ENCODE measurements at regions not wholly inside any gene's neighbourhood (a gene's known extent, or its start where the extent isn't known, plus 50 kb on each side); places are given as distances from the start of the nearest gene placed in this dataset.

DNA sequence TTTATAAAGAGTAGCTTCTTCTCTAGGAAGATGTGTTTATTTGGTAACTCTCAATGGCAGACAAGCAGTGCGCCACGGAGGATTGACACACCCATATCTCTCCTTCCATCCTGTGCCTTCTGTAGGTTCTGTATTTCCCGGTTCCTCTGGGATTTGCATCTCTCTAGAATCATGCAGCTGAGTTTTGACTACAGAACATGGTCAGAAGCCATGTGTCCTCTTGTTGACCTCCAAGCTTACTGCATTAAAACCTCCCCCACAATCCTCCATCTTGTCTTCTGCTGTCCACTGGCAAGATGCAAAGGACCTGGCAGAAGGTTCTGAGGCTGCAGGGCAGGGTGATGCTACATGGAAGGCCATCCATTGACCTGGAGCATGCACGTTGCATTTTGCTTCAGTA is 482.0 kb downstream of the DMRT2 start:
- Histone ChIP-seq H3K9ac (ENCODE audit: insufficient read length, low read depth) (no peak overlapping the region), H3K36me3 (ENCODE audit: insufficient read depth, insufficient read length, low read length) (no peaks in the 10 kb centered on the region), H3K4me3 (ENCODE audit: insufficient read length, low read depth) (no peak overlapping the region), H3K4me1 (ENCODE audit: insufficient read depth, insufficient read length) (no peaks in the 10 kb centered on the region), H3K27me3 (ENCODE audit: insufficient read depth, insufficient read length) (no peaks in the 10 kb centered on the region), H3K9me3 (ENCODE audit: insufficient read depth, low read length) (no peaks in the 10 kb centered on the region)
- no peak for TF ChIP-seq ZNF274 (IDR thresholded peaks at IDR 0.05; ENCODE audit: low read depth, low read length)
- no peak for TF ChIP-seq YY1 (IDR thresholded peaks at IDR 0.05; ENCODE audit: insufficient read depth, insufficient read length)
- no peak for TF ChIP-seq SUZ12 (IDR thresholded peaks at IDR 0.05; ENCODE audit: extremely low read depth, insufficient read depth, insufficient read length)
- DNase-seq (ENCODE audit: low read depth, low spot score), result no peak

GRCh38 chr9:1535051-1535450 is 480.1 kb upstream of the SMARCA2 start:
- H3K4me3 ChIP-seq (ENCODE audit: insufficient read length, low read depth), result no peak overlapping the region
- no peaks in the 10 kb centered on the region for H3K27me3 ChIP-seq (ENCODE audit: insufficient read depth, insufficient read length)
- no peak for DNase-seq (ENCODE audit: low read depth, low spot score)
- TF ChIP-seq YY1 (IDR thresholded peaks at IDR 0.05; ENCODE audit: insufficient read depth, insufficient read length), result no peak
- no peaks in the 10 kb centered on the region for H3K4me1 ChIP-seq (ENCODE audit: insufficient read depth, insufficient read length)
- no peaks in the 10 kb centered on the region for H3K36me3 ChIP-seq (ENCODE audit: insufficient read depth, insufficient read length, low read length)
- H3K9me3 ChIP-seq (ENCODE audit: insufficient read depth, low read length), result no peaks in the 10 kb centered on the region
- no peak overlapping the region for H3K9ac ChIP-seq (ENCODE audit: insufficient read length, low read depth)

DNA sequence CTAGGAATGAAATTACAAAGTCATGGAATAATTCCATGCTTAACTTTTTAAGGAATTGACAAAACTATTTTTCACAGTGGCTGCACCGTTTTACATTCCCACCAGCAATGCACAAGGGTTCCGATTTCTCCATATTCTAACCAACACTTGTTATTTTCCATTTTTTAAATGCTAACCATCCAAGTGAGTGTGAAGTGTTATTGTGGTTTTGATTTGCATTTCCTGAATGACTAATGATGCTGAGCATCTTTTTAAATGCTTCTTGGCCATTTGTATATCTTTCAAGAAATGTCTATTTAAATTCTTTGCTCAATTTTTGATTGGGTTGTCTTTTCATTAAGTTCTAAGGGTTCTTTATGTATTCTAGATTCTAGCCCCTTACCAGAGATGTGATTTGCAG is 479.5 kb upstream of the SMARCA2 start:
- Histone ChIP-seq H3K9me3 (ENCODE audit: insufficient read depth, low read length) (no peaks in the 10 kb centered on the region), H3K4me1 (ENCODE audit: insufficient read depth, insufficient read length) (no peaks in the 10 kb centered on the region), H3K4me3 (ENCODE audit: insufficient read length, low read depth) (no peak overlapping the region), H3K36me3 (ENCODE audit: insufficient read depth, insufficient read length, low read length) (no peaks in the 10 kb centered on the region), H3K27me3 (ENCODE audit: insufficient read depth, insufficient read length) (no peaks in the 10 kb centered on the region), H3K9ac (ENCODE audit: insufficient read length, low read depth) (no peak overlapping the region)
- TF ChIP-seq ZNF274 (IDR thresholded peaks at IDR 0.05; ENCODE audit: low read depth, low read length) (no peak), SUZ12 (IDR thresholded peaks at IDR 0.05; ENCODE audit: extremely low read depth, insufficient read depth, insufficient read length) (no peak), YY1 (IDR thresholded peaks at IDR 0.05; ENCODE audit: insufficient read depth, insufficient read length) (no peak)
- DNase-seq (ENCODE audit: low read depth, low spot score), result no peak

GRCh38 chr9:1536522-1537170 is 478.5 kb upstream of the SMARCA2 start:
- no peak overlapping the region for H3K9ac ChIP-seq (ENCODE audit: insufficient read length, low read depth)
- no peak overlapping the region for H3K4me3 ChIP-seq (ENCODE audit: insufficient read length, low read depth)
- no peaks in the 10 kb centered on the region for H3K9me3 ChIP-seq (ENCODE audit: insufficient read depth, low read length)
- TF ChIP-seq SUZ12 (IDR thresholded peaks at IDR 0.05; ENCODE audit: extremely low read depth, insufficient read depth, insufficient read length) (no peak), YY1 (IDR thresholded peaks at IDR 0.05; ENCODE audit: insufficient read depth, insufficient read length) (no peak), ZNF274 (IDR thresholded peaks at IDR 0.05; ENCODE audit: low read depth, low read length) (no peak)
- H3K4me1 ChIP-seq (ENCODE audit: insufficient read depth, insufficient read length), result no peaks in the 10 kb centered on the region
- DNase-seq (ENCODE audit: low read depth, low spot score), result no peak
- H3K36me3 ChIP-seq (ENCODE audit: insufficient read depth, insufficient read length, low read length), result no peaks in the 10 kb centered on the region
- H3K27me3 ChIP-seq (ENCODE audit: insufficient read depth, insufficient read length), result no peaks in the 10 kb centered on the region

DNA sequence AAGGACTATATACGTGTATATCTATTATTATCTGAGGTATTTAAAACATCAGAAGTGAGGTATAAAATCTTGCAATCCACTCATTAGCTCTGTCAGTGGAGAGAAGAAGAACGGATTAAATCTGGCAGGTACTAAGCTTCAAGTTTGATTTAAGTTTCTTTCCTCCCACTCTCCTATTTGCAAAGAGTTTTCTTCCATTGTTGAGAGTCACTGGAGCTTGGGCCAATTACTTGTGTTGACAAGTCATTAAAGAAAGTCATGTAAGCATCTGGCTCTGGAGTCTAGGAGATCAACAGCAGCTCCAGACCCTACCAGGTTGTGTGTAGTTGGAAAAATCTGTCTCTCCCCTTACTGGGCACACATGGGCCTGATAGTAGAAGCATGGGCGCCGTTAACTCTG is 476.8 kb upstream of the SMARCA2 start:
- H3K4me3 ChIP-seq (ENCODE audit: insufficient read length, low read depth), result no peak overlapping the region
- no peaks in the 10 kb centered on the region for H3K9me3 ChIP-seq (ENCODE audit: insufficient read depth, low read length)
- DNase-seq (ENCODE audit: low read depth, low spot score), result no peak
- no peaks in the 10 kb centered on the region for H3K27me3 ChIP-seq (ENCODE audit: insufficient read depth, insufficient read length)
- no peak for TF ChIP-seq ZNF274 (IDR thresholded peaks at IDR 0.05; ENCODE audit: low read depth, low read length)
- TF ChIP-seq YY1 (IDR thresholded peaks at IDR 0.05; ENCODE audit: insufficient read depth, insufficient read length), result no peak
- TF ChIP-seq SUZ12 (IDR thresholded peaks at IDR 0.05; ENCODE audit: extremely low read depth, insufficient read depth, insufficient read length), result no peak
- H3K36me3 ChIP-seq (ENCODE audit: insufficient read depth, insufficient read length, low read length), result no peaks in the 10 kb centered on the region
- H3K9ac ChIP-seq (ENCODE audit: insufficient read length, low read depth), result no peak overlapping the region
- H3K4me1 ChIP-seq (ENCODE audit: insufficient read depth, insufficient read length), result no peaks in the 10 kb centered on the region

DNA sequence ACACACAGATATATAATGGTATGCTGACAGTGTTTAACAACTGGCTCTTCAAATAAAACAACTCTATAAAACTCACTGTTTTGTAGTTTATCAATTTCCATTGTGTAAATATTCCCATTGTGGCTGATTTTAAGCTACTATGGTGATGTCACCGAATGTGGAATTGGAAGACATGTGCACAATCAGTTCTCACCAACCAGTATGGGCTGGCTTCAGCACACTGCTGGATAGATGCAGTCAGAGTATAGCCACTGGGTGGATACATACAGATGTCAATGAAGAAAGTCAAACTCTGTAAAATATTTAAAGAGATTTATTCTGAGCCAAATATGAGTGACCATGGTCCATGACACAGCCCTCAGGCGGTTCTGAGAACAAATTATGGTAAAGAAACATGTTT is 475.9 kb upstream of the SMARCA2 start:
- H3K9me3 ChIP-seq (ENCODE audit: insufficient read depth, low read length), result no peaks in the 10 kb centered on the region
- no peaks in the 10 kb centered on the region for H3K4me1 ChIP-seq (ENCODE audit: insufficient read depth, insufficient read length)
- H3K4me3 ChIP-seq (ENCODE audit: insufficient read length, low read depth), result no peak overlapping the region
- no peaks in the 10 kb centered on the region for H3K36me3 ChIP-seq (ENCODE audit: insufficient read depth, insufficient read length, low read length)
- DNase-seq (ENCODE audit: low read depth, low spot score), result no peak
- no peak for TF ChIP-seq SUZ12 (IDR thresholded peaks at IDR 0.05; ENCODE audit: extremely low read depth, insufficient read depth, insufficient read length)
- no peak for TF ChIP-seq ZNF274 (IDR thresholded peaks at IDR 0.05; ENCODE audit: low read depth, low read length)
- no peak for TF ChIP-seq YY1 (IDR thresholded peaks at IDR 0.05; ENCODE audit: insufficient read depth, insufficient read length)
- H3K9ac ChIP-seq (ENCODE audit: insufficient read length, low read depth), result no peak overlapping the region
- no peaks in the 10 kb centered on the region for H3K27me3 ChIP-seq (ENCODE audit: insufficient read depth, insufficient read length)

DNA sequence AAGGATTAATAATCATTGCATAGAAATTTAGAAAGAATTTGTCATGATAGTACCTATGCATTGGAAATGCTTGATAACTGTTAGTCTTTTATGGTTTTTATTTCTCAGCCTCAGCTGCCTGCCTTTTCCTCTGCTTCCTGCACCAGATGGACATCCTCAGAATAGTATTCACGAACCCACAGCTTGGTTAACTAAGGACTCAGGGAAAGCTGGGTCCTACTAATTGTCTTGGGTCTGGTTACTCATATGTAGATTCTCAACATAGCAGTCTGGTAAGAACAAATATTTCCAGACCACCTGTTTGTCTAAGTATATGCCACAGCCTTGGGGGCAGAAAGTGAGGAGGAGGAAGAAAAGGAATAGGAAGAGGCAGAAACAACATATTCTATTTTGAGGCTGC is 464.5 kb upstream of the SMARCA2 start:
- Histone ChIP-seq H3K9ac (ENCODE audit: insufficient read length, low read depth) (no peak overlapping the region), H3K27me3 (ENCODE audit: insufficient read depth, insufficient read length) (no peaks in the 10 kb centered on the region), H3K4me1 (ENCODE audit: insufficient read depth, insufficient read length) (no peaks in the 10 kb centered on the region), H3K36me3 (ENCODE audit: insufficient read depth, insufficient read length, low read length) (no peaks in the 10 kb centered on the region), H3K4me3 (ENCODE audit: insufficient read length, low read depth) (no peak overlapping the region), H3K9me3 (ENCODE audit: insufficient read depth, low read length) (no peaks in the 10 kb centered on the region)
- TF ChIP-seq SUZ12 (IDR thresholded peaks at IDR 0.05; ENCODE audit: extremely low read depth, insufficient read depth, insufficient read length) (no peak), ZNF274 (IDR thresholded peaks at IDR 0.05; ENCODE audit: low read depth, low read length) (no peak), YY1 (IDR thresholded peaks at IDR 0.05; ENCODE audit: insufficient read depth, insufficient read length) (no peak)
- no peak for DNase-seq (ENCODE audit: low read depth, low spot score)

All from NT2/D1 (cell line).